CD14-positive monocyte (primary cell): ENCODE measurements at regions not wholly inside any gene's neighbourhood (a gene's known extent, or its start where the extent isn't known, plus 50 kb on each side); places are given as distances from the start of the nearest gene placed in this dataset.

ENCODE experiments used
- DNase-seq, 3 donors: peaks; one replicate each; pipeline ENCODE4 v3.0.0-alpha.2; 2011 to 2022
- H2AFZ ChIP-seq: 2 replicates; pipeline ENCODE4 v1.6.0; 2012; ENCODE audit warnings: mild to moderate bottlenecking, low read depth, low read length, inconsistent platforms; ENCODE audit not compliant: insufficient read depth, poor library complexity, severe bottlenecking
- H3K27ac ChIP-seq, 2 donors: 1 replicate in 1 of 2; 2 replicates in 1 of 2; pipeline ENCODE4 v1.5.1; 2012 to 2013; ENCODE audit warnings: low read length in 2 of 2, control low read depth in 1 of 2, inconsistent platforms in 1 of 2, low read depth in 1 of 2, mild to moderate bottlenecking in 1 of 2
- H3K27me3 ChIP-seq, 2 donors: one replicate each; pipeline versions ENCODE4 v1.6.0 to v1.6.1; 2011 to 2013; ENCODE audit warnings: low read length in 2 of 2; ENCODE audit not compliant: control insufficient read depth in 2 of 2, insufficient read depth in 2 of 2
- H3K36me3 ChIP-seq, 2 donors: replicated peaks in 1 of 2; 1 replicate in 1 of 2; 2 replicates in 1 of 2; pipeline versions ENCODE4 v1.5.1 to v1.6.1; 2012 to 2013; ENCODE audit warnings: low read length in 2 of 2, control low read depth in 1 of 2, inconsistent platforms in 1 of 2, mild to moderate bottlenecking in 1 of 2; ENCODE audit not compliant: insufficient read depth in 2 of 2, control insufficient read depth in 1 of 2
- H3K4me1 ChIP-seq, 2 donors: 1 replicate in 1 of 2; 2 replicates in 1 of 2; pipeline versions ENCODE4 v1.5.1 to v1.6.1; 2012 to 2013; ENCODE audit warnings: low read length in 2 of 2, control low read depth in 1 of 2, inconsistent platforms in 1 of 2, mild to moderate bottlenecking in 1 of 2, moderate library complexity in 1 of 2; ENCODE audit not compliant: insufficient read depth in 2 of 2, control insufficient read depth in 1 of 2
- H3K4me2 ChIP-seq: replicated peaks from 2 replicates; pipeline ENCODE3; 2012; ENCODE audit warnings: low read length, moderate library complexity, mild to moderate bottlenecking; ENCODE audit not compliant: poor library complexity, severe bottlenecking; ENCODE audit errors: extremely low read depth
- H3K4me3 ChIP-seq, 3 experiments: fragments of 200-600 bp in 1 of 3; sonication (generic) in 1 of 3; replicated peaks in 1 of 3; 1 replicate in 2 of 3; 2 replicates in 1 of 3; pipeline ENCODE4 v1.5.1; 2011 to 2013; ENCODE audit warnings: low read length in 3 of 3, mild to moderate bottlenecking in 3 of 3, control low read depth in 2 of 3, low read depth in 2 of 3, inconsistent platforms in 1 of 3, moderate library complexity in 1 of 3
- H3K79me2 ChIP-seq: 2 replicates; pipeline ENCODE4 v1.6.0; 2012; ENCODE audit warnings: mild to moderate bottlenecking, control low read depth, inconsistent platforms, low read length, moderate library complexity; ENCODE audit not compliant: insufficient read depth
- H3K9ac ChIP-seq: 2 replicates; pipeline ENCODE4 v1.6.0; 2017; ENCODE audit warnings: low read length, mild to moderate bottlenecking; ENCODE audit not compliant: insufficient read depth, poor library complexity, severe bottlenecking
- H3K9me3 ChIP-seq, 2 donors: replicated peaks in 1 of 2; 1 replicate in 1 of 2; 2 replicates in 1 of 2; pipeline versions ENCODE4 v1.5.1 to v1.6.1; 2012 to 2013; ENCODE audit warnings: low read length in 2 of 2, control low read depth in 1 of 2; ENCODE audit not compliant: control insufficient read depth in 1 of 2, insufficient read depth in 1 of 2
- H4K20me1 ChIP-seq: 2 replicates; pipeline ENCODE4 v1.6.0; 2012; ENCODE audit warnings: mild to moderate bottlenecking, low read length, control low read depth, moderate library complexity; ENCODE audit not compliant: insufficient read depth
- H3K27ac Mint-ChIP-seq, 7 donors: one replicate each; pipeline ENCODE4 v1.8.0; 2020; ENCODE audit warnings: mild to moderate bottlenecking in 7 of 7, mixed read lengths in 7 of 7, moderate library complexity in 6 of 7, inconsistent platforms in 2 of 7
- H3K27me3 Mint-ChIP-seq, 3 donors: one replicate each; pipeline ENCODE4 v1.8.0; 2021 to 2022; ENCODE audit warnings: low read depth in 3 of 3, mild to moderate bottlenecking in 3 of 3, mixed read lengths in 3 of 3, moderate library complexity in 3 of 3, inconsistent platforms in 1 of 3
- H3K36me3 Mint-ChIP-seq, 2 donors: one replicate each; pipeline ENCODE4 v1.8.0; 2020; ENCODE audit warnings: mixed read lengths in 2 of 2, inconsistent platforms in 1 of 2, mild to moderate bottlenecking in 1 of 2
- H3K4me1 Mint-ChIP-seq: one replicate; pipeline ENCODE4 v1.8.0; 2020; ENCODE audit warnings: mild to moderate bottlenecking, mixed read lengths
- H3K4me3 Mint-ChIP-seq, 2 donors: one replicate each; pipeline ENCODE4 v1.8.0; 2020; ENCODE audit warnings: mild to moderate bottlenecking in 2 of 2, mixed read lengths in 2 of 2, moderate library complexity in 1 of 2
- H3K9me3 Mint-ChIP-seq, 7 donors: one replicate each; pipeline ENCODE4 v1.8.0; 2020 to 2022; ENCODE audit warnings: mixed read lengths in 7 of 7, mild to moderate bottlenecking in 6 of 7, moderate library complexity in 6 of 7, inconsistent platforms in 2 of 7
- WGBS: methylation state at CpG from one replicate; pipeline ENCODE4 v1.1.5; 2013; ENCODE audit warnings: missing lambda C conversion rate; ENCODE audit not compliant: insufficient coverage; 5-methylcytosine and 5-hydroxymethylcytosine counted together
- intact Hi-C, 2 donors: fragments of 100-400 bp; cut with micrococcal nuclease; formaldehyde crosslinking; loops; one replicate each; pipeline versions ENCODE4 v1.15.0 to v1.15.1; 2023
- TF ChIP-seq, protein P1 (sequence below): fragments of 200-600 bp; IDR thresholded peaks from one replicate; pipeline ENCODE4 v1.8.0; 2022; ENCODE audit warnings: antibody characterized with exemption, mild to moderate bottlenecking

DNA sequence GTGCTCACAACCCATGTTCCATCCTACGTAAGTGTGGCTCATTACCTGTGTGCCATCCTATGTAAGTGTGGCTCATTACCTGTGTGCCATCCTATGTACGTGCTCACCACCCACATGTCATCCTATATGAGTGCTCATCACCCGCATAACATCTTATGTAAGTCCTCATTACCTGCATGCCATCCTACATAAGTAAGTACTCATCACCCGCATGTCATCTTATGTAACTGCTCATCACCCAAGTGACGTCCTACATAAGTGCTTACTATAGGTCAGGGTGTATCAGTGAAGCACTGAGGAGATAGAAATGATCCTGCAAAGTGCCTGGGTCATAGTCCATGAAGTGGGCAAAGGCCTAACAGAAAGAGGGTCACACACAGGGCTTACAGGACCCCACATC lies 93.1 kb downstream of the AXIN2 start:
- Histone ChIP-seq H3K9ac (no peak overlapping the region), H3K9me3 (no peaks in the 10 kb centered on the region), H3K27me3 (no peaks in the 10 kb centered on the region), H2AFZ (no peak overlapping the region), H3K4me2 (no peak overlapping the region), H4K20me1 (no peaks in the 10 kb centered on the region), H3K79me2 (no peaks in the 10 kb centered on the region), H3K27ac (no peak overlapping the region), H3K4me3 (no peak overlapping the region), H3K36me3 (no peaks in the 10 kb centered on the region), H3K4me1 (no peaks in the 10 kb centered on the region)
- H3K27me3 Mint-ChIP-seq: peaks cover 0 to 2% (median 0%) of the 10 kb centered on the region in 3 donors
- no peaks in the 10 kb centered on the region for H3K36me3 Mint-ChIP-seq
- WGBS: 100% methylated on average over 2 of the region's 5 CpGs
- H3K27ac Mint-ChIP-seq: no peak overlapping the region
- intact Hi-C loops: no loop called here
- H3K9me3 Mint-ChIP-seq: peaks cover 0 to 6% (median 3%) of the 10 kb centered on the region in 7 donors
- H3K4me1 Mint-ChIP-seq: no peaks in the 10 kb centered on the region
- TF ChIP-seq, protein P1, sequence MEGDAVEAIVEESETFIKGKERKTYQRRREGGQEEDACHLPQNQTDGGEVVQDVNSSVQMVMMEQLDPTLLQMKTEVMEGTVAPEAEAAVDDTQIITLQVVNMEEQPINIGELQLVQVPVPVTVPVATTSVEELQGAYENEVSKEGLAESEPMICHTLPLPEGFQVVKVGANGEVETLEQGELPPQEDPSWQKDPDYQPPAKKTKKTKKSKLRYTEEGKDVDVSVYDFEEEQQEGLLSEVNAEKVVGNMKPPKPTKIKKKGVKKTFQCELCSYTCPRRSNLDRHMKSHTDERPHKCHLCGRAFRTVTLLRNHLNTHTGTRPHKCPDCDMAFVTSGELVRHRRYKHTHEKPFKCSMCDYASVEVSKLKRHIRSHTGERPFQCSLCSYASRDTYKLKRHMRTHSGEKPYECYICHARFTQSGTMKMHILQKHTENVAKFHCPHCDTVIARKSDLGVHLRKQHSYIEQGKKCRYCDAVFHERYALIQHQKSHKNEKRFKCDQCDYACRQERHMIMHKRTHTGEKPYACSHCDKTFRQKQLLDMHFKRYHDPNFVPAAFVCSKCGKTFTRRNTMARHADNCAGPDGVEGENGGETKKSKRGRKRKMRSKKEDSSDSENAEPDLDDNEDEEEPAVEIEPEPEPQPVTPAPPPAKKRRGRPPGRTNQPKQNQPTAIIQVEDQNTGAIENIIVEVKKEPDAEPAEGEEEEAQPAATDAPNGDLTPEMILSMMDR: no peak
- no peak overlapping the region for H3K4me3 Mint-ChIP-seq
- DNase-seq: no peak

DNA sequence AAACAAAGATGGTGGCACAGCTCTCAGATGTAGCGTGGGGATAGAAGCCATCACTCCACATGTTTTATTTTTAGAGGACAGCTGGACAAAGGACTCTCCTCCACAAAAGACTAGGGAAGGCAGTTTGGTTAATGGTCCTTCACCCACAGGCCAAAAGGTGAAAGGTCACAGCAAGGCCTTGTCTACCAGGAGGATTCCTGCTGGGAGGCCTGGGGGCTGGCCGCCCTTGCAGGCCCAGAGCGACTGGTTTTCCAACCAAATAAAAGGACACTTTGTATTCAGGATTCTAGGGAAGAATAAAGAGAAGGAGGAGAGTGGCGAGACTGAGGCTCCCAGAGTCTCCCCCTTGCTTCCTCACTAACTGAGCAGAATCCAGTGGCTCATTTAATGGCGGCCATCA lies 94.3 kb downstream of the AXIN2 start:
- no peaks in the 10 kb centered on the region for H3K36me3 ChIP-seq
- intact Hi-C loops: no loop called here
- Mint-ChIP-seq H3K9me3 (peaks cover 0 to 8% (median 3%) of the 10 kb centered on the region in 7 donors), H3K36me3 (no peaks in the 10 kb centered on the region), H3K4me3 (no peak overlapping the region), H3K27me3 (peaks cover 0 to 5% (median 2%) of the 10 kb centered on the region in 3 donors), H3K27ac (no peak overlapping the region), H3K4me1 (no peaks in the 10 kb centered on the region)
- no CpG with 5 or more reads among the region's 5 CpGs for WGBS
- DNase-seq: no peak
- H4K20me1 ChIP-seq: no peaks in the 10 kb centered on the region
- H3K9me3 ChIP-seq: no peaks in the 10 kb centered on the region
- TF ChIP-seq, protein P1: no peak
- H3K9ac ChIP-seq: no peak overlapping the region
- H3K4me1 ChIP-seq: no peaks in the 10 kb centered on the region
- no peak overlapping the region for H2AFZ ChIP-seq
- no peak overlapping the region for H3K4me2 ChIP-seq
- no peaks in the 10 kb centered on the region for H3K27me3 ChIP-seq
- no peak overlapping the region for H3K4me3 ChIP-seq
- H3K79me2 ChIP-seq: no peaks in the 10 kb centered on the region
- no peak overlapping the region for H3K27ac ChIP-seq
